GDM1 (cell line): ENCODE measurements at regions not wholly inside any gene's neighbourhood (a gene's known extent, or its start where the extent isn't known, plus 50 kb on each side); places are given as distances from the start of the nearest gene placed in this dataset.

Experiments used
- DNase-seq: peaks from one replicate; lab custom pipeline; 2025; lab: John Stamatoyannopoulos, UW

DNA sequence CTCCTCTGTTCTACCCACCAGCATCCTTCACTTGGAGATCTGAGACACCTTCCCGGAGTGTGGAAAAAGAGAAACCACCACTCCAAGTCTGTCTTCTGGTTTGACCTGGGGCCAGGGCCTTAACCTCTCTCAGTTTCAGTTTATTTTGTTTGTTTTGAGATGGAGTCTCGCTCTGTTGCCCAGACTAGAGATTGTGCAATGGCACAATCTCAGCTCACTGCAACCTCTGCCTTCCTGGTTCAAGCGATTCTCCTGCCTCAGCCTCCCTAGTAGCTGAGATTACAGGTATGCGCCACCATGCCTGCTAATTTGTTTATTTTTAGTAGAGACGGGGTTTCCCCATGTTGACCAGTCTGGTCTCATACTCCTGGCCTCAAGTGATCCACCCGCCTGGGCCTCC lies 271.1 kb upstream of the TNRC6C start:
- no peak for DNase-seq

DNA sequence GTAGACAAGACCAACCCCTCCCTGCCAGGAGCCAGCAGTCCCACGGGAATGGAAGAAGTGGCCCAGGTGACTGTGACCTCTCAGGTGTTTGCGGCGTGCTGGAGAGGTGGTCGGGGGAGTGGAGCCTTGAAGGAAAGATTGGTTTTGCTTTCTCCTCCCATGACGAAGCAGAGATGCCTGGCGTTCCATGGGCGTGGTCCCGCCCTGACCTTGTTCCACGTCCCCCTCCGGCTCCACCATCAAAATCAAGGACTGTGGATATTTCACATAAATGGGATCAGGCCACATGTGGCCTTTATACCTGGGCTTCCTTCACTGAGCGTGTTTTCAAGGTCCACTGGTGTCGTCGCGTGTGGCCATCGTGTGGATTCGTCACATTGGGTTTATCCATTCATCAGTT lies 270.6 kb upstream of the TNRC6C start:
- no peak for DNase-seq

- no peak for DNase-seq
Measured at GRCh38 chr17:77688369-77688768, 270.1 kb upstream of the TNRC6C start.

DNA sequence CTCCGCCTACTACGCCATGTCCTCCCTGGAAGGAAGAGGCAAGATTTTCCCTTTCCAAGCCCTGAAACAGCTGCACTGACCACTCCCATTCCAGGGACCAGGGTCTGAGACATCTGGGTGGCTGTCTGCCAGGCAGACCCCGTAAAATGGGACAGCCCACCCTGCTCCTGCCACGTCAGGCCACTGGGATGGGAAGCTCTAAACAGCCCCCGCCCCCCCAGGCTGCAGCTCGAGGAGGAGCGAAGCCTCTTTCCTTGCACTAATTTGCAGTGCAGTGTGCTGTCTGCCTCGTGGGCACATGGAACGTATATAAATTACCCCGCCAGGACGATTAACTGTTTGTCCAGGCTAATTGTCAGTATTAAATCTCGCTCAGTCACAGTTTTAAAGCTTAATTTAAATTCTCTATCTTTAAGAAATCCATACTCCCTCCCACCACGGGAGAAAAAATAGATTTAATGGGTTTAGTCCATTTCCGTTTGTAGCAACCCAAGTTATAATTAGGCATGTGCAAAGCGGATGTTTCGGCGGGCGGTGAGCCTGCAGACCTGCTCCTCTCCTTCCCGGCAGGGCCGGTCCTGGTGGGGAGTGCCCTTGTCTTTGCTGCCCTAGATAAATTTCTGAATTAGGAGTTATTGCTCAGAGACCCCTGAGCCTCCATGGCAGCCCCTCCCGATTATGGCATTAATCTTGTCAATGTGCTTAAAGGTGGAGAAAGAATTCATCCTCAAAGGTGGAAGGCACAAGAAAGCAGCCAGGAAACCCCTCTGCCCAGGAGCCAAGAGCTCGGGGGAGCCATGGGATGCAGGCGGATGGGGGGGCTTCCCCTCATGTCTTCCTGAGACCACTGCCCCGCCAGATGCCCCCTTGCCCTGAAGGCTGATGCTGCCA lies 268.0 kb upstream of the TNRC6C start:
- DNase-seq: peak; percentile 33

DNA sequence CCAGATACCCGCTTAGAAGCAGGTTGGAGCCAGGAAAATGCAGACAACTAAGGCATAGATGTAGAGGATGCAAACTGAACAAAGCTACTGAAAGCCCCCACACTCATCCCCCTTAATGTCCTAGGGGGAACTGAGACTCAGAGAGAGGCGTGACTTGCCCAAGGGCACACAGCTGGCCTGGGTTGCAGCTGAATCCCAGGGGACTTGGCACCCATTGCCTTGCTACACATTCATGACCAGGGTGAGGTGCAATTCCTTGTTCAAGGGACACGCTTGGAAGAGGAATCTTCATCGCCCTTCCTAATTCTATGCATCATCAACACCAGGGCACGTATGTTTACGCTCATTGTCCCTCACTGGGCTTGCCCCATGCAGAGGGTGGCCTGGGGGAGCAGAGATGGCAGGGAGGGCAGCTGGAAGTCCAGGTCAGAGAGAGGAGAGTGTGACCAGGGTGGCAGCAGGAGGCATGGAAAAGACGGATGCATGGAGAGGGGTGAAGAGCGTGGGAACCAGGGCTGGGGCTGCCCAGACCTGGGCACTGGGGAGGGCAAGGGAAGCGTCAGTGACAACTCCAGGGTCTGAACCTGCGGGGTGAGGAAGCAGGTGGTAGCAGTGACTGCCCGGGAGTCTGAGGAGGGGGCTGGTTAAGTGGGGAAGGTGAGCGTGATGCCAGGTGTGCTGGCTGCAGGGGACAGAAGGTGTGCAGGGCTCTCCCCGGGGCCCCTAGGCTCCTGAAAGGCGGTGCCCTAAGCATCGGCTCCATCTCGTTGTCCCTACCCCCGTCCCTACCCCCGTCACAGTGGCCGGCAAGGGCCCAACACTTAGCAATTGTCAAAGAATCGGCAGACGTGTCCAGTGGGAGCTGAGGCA lies 267.1 kb upstream of the TNRC6C start:
- no peak for DNase-seq

DNA sequence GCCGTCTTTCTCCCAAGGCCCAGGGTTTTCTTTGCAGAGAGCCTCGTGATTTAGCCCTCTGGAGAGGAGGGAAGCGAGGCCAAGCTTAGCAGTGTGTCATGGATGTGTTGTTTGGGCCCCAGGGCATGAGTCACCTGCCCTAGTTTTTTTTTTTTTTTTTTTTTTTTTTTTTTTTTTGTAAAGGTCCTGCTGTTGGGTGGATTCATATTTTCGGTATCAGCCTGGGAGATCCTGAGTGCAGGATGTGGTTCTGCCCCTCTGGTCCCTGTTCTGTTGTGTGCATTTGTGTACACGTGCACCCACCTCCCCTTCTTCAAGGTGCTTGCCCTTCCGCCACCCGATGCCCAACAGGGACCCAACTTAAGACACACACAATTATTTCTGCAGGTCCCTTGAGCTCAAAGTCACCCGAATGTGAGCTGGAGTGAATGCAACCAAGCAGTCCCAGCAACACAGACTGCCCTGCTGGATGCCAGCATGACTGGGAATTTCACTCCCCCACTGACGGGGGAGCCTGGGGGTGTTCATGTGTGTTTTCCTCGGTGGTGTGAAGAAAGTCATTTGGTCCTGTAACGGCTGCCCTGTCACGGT lies 265.8 kb upstream of the TNRC6C start:
- no peak for DNase-seq

- DNase-seq: no peak
Measured at GRCh38 chr17:77693301-77693700, 265.2 kb upstream of the TNRC6C start.

GRCh38 chr17:77693776-77694175 lies 264.7 kb upstream of the TNRC6C start:
- no peak for DNase-seq

GRCh38 chr17:77694391-77695363 lies 263.8 kb upstream of the TNRC6C start:
- DNase-seq: no peak

DNA sequence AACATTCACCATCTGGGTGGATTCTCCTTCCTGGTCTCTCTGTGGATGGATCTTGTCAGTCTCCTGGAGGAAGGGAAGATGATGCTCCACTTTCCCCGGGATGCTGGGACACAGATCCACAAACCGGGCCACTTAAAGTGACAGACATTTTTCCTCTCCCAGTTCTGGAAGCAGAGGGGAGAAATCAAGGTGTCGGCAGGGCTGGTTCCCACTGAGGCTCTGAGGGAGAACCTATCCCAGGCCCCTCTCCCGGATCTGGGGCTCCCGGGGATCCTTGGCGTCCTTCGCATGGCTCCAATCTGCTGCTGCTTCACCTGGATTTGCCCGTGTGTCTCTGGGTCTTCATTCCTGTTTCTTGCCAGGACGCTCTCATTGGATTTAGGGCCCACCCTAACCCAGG lies 263.1 kb upstream of the TNRC6C start:
- no peak for DNase-seq

DNA sequence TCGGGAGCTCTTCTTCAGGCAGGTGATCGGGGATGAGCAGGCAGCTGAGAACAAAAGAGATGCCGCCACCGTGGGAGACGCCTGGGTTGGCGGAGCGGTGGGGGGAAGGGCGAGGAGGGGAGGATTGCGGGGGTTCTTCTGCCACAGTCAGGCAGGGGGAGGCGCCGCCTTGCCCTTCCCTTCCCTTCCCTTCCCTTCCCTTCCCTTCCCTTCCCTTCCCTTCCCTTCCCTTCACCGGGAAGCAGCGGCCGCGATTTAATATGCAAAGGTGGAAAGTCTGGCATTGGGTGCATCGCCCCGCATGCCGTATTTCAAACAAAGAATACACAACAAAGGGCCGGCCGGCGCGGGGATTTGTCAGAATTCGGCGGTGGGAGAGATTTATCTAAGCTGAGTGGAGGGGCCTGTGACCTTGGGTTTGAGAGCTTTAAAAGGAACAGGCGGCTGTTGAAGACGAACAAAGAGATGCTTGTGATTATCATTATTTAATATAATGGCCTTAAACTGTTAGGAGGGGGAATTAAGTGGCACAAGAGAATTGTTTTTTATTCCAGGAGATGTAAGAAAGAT lies 262.3 kb upstream of the TNRC6C start:
- no peak for DNase-seq

GRCh38 chr17:77696721-77697460 lies 261.6 kb upstream of the TNRC6C start:
- no peak for DNase-seq

DNA sequence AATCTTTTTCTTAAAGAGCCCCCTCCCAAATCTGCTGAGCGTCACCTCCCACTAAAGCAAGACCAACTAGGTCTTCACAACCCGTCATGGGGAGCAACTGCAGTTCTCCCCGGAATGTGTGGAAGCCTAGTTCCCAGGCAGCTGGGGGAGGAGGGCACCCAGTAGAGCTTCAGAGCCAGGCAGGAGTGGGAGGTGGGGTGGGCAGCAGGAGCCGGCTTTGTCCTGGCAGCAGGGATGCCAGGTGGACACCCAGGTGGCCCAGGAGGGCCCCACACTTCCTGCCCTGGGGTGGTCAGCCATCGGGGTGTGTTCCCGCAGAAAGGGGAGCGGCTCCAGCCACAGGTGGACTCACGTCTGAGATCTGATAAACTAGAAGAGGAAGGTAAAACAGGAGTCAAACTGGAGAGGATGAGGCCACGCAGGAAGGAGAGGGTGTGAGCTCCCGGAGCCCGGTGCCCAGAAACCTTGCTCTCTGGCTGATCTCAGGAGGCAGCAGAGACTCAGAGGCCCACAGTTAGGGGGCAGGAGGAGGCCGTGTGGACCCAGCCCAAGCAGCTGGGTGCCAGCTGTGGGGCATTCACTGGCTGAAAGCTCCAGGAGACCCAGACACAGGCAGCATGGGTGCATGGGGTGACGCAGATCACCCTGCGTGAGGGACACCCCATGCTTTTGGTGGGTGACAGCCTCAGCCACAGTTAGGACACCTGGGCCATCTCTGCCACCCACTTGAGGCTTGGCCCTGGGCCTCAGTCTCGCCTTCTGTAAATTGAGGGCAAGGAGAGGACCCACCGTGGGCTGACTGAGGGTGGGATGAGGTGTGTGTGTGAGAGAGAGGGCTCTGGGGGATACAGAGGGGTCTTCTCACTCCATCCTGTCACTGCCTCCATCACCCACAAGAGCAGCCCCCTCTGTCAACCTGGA lies 260.8 kb upstream of the TNRC6C start:
- DNase-seq: no peak

- DNase-seq: no peak
Measured at GRCh38 chr17:77698903-77699623, 259.4 kb upstream of the TNRC6C start.

DNA sequence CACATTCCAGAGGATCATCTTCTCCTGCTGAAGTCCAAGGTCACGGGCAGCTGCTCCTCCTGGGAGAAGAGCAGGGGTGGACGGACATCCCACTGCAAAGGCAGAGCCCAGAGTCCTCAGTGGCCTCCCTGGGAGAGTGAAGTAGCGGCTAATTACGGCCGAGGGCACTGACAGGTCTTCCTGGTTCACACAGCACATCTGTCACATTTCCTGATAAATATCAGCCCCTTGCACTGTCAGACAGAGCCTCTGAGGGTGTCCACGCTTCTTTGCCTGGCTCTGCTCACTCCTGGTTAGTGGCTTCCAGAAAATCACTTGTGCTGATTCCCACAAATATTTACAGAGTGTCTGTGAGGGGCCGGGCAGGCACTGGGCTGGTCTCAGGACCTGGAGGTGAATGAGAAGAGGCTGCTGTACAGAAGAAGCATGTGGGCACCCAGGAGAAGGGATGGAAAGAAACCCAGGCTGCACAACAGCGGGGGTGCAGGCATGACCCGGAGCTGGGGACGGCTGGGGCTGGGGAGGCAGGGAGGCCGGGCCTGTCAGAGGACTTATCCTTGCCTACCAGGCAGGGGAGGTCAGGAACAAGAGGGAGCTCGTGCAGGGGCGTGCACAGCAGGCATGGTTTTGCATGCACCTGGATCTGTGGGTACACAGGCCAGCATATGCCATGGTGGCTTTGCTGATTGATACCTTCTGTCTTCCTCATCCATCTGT lies 258.2 kb upstream of the TNRC6C start:
- DNase-seq: no peak

GRCh38 chr17:77701996-77702395 lies 256.5 kb upstream of the TNRC6C start:
- no peak for DNase-seq

- DNase-seq: no peak
Measured at GRCh38 chr17:77704048-77704815, 254.3 kb upstream of the TNRC6C start.
